RWPE1 (cell line): ENCODE measurements at regions not wholly inside any gene's neighbourhood (a gene's known extent, or its start where the extent isn't known, plus 50 kb on each side); places are given as distances from the start of the nearest gene placed in this dataset.

Experiments used
- CTCF ChIA-PET: fragments of 350-600 bp; sonication (Branson Sonifier 250); formaldehyde crosslinking; extraction: SDS; loops from one replicate; lab custom pipeline; 2021; lab: Yijun Ruan, JAX
- POLR2A ChIA-PET: fragments of 400-600 bp; formaldehyde crosslinking; extraction: SDS; loops from one replicate; lab custom pipeline; 2020; ENCODE audit warnings: antibody characterized with exemption; ENCODE audit not compliant: low non-redundant PET; lab: Yijun Ruan, JAX
- DNase-seq: peaks from one replicate; pipeline ENCODE4 v3.0.0; 2012; ENCODE audit warnings: low spot score
- H3K27ac ChIP-seq: fragments of 450-650 bp; 2 replicates; pipeline ENCODE4 v1.5.1; 2017
- CTCF ChIP-seq: fragments of 450-650 bp; conservative IDR thresholded peaks from 2 replicates; pipeline ENCODE4 v1.5.1; 2017; ENCODE audit warnings: low read depth, mild to moderate bottlenecking

GRCh38 chr5:154534457-154535050 is 56.5 kb upstream of the HAND1 start:
- H3K27ac ChIP-seq, result no peak overlapping the region
- CTCF ChIA-PET, result no interaction called here
- TF ChIP-seq CTCF, result no peak
- DNase-seq, result no peak
- POLR2A ChIA-PET, result no interaction called here

- DNase-seq, result no peak
- CTCF ChIA-PET, result interaction anchor here (0.6 kb wide), 1 partner anchor 373 kb away, joined by 3 read pairs; no protein-coding TSS in a partner anchor
- no peak overlapping the region for H3K27ac ChIP-seq
- POLR2A ChIA-PET, result no interaction called here
- TF ChIP-seq CTCF, result no peak
Measured at GRCh38 chr5:154529282-154529681, 51.3 kb upstream of the HAND1 start.

- CTCF ChIA-PET, result no interaction called here
- POLR2A ChIA-PET, result no interaction called here
- TF ChIP-seq CTCF, result no peak
- DNase-seq, result no peak
- H3K27ac ChIP-seq, result no peak overlapping the region
Measured at GRCh38 chr5:154528005-154528594, 50.1 kb upstream of the HAND1 start.
